ENCODE measurements at regions not wholly inside any gene's neighbourhood (a gene's known extent, or its start where the extent isn't known, plus 50 kb on each side); places are given as distances from the start of the nearest gene placed in this dataset.

DNA sequence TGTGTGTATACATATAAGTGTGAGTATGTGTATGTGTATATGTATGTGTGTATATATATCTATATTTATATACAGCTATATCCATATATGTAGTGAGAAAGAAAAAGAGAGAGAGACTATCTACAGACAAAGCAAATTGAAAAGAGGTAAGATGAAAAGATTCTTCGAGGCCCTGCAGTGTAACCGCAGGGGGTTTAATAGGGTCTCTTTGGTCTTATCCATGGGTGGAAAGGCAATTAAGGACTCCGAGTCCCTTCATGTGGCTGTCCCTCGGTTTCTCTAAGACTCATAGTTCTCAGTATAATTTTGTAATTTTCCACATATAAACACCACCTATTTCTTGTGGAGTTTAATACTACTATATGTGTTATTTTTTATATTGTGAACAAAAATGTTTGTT lies 50.6 kb upstream of the JAZF1 start:
- no peak for DNase-seq

- no peak for DNase-seq
Measured at GRCh38 chr7:28236560-28236959, 56.0 kb upstream of the JAZF1 start.

DNA sequence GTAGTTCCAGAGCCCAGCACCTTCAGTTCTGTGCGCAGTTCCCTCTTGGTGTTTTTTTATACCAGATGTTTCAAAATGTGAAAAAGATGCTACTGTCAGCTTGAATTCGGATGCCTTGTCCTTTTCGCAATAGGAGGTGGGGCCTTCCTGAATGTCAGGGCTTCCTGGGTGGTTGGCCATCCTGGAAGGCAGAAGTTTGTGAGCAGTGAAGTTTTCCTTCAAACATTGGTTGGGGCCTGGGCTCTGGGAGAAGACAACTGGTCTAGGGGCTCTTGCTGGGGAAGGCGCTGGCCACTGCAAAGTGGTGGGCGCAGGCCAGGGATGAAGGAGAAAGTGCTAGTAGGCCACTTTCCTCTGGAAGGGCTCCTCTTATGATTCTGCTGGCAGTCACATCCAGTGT lies 56.8 kb upstream of the JAZF1 start:
- no peak for DNase-seq

- no peak for DNase-seq
Measured at GRCh38 chr7:28239823-28240204, 59.2 kb upstream of the JAZF1 start.

- DNase-seq = no peak
Measured at GRCh38 chr7:28240481-28240880, 59.9 kb upstream of the JAZF1 start.

GRCh38 chr7:28243861-28244260 lies 63.3 kb upstream of the JAZF1 start:
- no peak for DNase-seq

DNA sequence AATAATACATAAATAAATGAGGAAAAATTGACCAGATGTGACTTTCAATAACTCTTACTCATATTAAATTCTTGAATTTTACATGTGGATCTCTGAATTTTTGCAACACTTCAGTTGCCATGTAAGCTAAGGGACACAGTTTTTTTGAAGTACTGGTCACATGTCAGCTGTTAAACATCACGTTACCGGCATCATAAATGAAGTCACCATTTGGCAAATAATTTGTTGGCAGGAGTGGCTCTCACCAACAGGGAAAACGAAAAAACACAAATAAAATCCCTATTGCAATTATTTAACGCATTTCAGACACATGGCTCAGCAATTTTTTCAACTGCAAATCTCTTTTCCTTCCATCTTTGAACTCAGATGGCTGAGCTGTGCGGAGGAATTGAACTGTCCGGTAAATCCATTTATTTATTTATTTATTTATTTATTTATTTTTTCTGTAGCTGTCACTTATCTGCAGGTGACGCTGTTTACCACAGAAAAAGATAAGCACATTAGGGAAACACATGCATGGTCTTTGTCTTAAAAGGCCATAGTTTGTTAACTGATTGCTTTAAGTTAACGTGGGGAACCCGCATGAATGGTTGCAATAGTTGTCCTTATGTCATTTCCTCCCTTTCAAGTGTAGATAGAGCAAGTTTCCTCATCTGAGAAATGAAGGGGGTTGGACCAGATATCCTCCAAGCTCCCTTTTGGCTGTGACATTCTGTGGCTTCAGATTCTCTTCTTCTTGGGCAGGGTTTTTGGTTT lies 64.7 kb upstream of the JAZF1 start:
- no peak for DNase-seq

GRCh38 chr7:28246921-28247461 lies 66.4 kb upstream of the JAZF1 start:
- DNase-seq = no peak

GRCh38 chr7:28258240-28258639 lies 77.6 kb upstream of the JAZF1 start:
- DNase-seq = no peak

GRCh38 chr7:28260969-28261368 lies 80.4 kb upstream of the JAZF1 start:
- no peak for DNase-seq

DNA sequence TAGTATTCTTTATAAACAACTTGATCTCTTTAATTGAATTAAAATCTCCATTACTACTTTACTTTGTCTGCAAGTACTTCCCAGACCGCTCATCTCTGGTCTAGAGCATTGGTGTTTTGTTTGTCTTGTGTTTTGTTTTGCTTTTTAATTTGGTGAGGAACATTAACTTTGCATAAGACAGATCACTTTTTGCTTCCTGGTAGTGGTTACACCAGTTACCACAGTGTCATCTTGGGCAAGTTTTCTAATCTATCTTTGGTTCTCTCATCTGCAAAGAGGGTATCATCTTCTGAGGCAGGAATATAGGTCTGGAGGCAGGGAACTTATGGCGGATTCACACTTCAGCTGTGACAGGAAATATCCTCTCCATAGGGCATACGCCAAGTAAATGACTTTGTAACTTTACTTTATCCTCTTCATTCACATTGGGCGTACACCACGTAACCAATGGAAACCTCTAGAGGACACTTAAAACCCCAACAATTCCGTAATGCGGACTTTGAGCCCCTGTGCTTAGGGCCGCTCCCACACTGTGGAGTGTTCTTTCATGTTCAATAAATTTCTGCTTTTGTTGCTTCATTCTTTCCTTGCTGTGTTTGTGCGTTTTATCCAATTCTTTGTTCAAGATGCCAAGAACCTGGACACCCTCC lies 83.2 kb upstream of the JAZF1 start:
- DNase-seq = no peak

DNA sequence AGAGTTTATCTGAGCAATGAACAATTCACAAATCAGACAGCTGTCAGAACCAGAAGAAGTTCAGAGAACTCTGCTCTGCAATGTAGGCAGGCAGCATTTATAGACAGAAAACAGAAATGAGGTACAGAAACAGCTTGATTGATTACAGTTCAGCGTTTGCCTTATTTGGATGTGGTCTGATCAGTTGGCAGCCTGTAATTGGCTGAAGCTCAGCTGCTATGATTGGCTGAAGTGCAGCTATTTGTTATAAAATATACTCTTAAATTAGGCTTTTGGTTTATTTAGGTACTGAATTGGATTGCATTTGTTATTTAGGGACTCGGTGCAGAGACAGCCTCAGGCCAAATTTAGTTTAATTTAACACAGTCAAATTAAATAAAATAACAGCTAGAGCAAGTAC lies 85.8 kb upstream of the JAZF1 start:
- DNase-seq = no peak

GRCh38 chr7:28267012-28267411 lies 86.4 kb upstream of the JAZF1 start:
- no peak for DNase-seq

DNA sequence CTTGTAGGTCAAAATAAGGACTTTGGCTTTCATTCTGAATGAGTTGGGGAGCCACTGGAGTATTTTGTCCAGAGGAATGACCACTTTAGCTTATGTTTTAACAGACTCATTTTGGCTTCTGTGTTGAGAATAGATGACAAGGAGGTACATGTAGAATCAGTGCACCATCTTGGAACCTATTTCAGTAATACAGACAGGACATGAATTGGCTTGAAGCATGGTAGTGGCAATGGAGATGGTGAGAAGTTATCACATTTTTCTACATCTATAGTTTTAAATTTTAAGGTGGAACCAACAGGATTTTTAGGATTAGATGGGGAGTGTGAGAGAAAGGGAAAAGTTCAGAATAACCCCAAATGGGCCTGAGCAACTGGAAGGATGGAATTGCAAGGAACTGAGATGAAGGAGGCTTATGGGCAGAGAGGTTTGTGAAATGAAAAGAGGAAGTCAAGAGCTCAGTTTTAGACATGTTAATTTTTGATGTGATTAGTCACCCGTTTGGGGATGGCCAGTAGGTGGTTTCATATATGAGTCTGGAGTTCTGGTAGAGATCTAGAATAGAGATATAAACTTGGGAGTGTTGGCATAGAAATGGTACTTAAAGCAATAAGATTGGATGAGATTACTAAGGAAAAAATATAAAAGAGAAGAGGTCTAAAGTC lies 89.2 kb upstream of the JAZF1 start:
- no peak for DNase-seq

- DNase-seq = no peak
Measured at GRCh38 chr7:28270536-28270935, 89.9 kb upstream of the JAZF1 start.

DNA sequence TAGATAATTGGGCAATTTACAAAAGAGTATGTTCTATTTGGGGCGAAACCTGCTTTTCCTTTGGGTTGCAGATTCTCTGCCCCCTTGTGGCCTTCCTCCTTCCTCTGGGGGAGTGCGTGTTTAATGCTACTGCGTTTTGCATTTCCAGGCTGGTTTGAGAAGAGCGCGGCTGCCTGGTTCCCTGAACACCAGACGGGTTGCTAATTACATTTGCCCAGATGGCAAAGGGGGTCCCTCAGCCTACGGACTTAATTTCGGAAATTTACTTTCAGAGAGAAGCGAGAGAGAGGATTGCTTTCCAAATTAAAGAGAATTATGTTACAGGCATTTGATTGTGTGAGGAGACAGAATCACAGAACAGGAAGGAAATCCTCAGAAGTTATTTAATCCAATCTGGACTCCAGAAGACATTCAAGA lies 91.9 kb upstream of the JAZF1 start:
- DNase-seq = peak in 12 of 14 donors; percentile 1 to 67 (median 16)

DNA sequence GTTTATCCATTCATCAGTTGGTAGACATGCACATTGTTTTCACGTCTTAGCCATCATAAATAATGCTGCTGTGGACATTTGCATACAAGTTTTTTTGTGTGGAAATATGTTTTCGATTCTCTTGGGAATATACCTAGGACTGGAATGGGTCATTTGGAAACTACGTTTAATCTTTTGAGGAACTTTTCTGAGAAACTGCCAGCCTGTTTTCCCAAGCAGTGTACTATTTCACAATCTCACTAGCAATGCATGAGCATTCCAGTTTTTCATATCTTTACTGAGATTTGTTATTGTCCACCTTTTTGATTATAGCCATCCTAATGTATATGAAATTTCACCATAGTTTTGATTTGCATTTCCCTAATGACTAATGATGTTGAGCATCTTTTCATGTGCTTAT lies 95.7 kb upstream of the JAZF1 start:
- no peak for DNase-seq

DNA sequence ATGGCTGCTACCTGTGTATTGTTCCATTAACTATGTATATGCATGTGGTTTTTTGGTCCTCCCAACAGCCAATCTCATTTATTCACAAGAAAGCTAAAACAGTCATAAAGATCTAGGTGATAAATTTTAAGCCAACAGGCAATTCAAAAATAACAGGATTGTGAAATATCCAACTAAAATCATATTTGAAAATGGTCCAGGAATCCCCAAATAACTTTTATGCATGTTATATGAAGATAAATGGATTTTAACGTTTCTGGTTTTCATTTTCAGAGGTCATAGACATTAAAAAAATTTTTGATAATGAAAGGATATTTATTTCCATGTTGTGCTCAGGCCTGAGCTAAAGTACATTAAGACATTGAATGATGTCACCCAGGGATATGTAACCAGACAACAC lies 96.8 kb upstream of the JAZF1 start:
- no peak for DNase-seq

GRCh38 chr7:28277958-28278357 lies 97.4 kb upstream of the JAZF1 start:
- no peak for DNase-seq

DNA sequence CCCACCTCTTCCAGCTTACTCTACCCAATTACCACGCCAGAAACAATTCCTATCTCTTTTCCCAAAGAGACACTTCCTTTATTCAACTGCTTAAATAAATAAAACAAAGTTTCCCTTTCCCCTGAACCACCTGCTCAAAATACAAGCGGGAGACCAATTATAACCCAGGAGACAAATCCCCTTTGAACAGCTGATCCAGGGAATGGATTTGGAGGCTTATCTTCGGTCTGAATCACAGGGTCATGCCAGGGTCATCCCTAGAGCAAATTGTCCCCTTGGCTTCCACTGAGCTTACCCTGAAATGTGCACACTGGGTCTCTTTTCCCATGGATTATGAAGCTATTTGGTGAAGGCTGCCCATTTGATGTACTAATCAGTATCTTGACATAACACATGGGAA lies 99.9 kb upstream of the JAZF1 start:
- DNase-seq = no peak

DNA sequence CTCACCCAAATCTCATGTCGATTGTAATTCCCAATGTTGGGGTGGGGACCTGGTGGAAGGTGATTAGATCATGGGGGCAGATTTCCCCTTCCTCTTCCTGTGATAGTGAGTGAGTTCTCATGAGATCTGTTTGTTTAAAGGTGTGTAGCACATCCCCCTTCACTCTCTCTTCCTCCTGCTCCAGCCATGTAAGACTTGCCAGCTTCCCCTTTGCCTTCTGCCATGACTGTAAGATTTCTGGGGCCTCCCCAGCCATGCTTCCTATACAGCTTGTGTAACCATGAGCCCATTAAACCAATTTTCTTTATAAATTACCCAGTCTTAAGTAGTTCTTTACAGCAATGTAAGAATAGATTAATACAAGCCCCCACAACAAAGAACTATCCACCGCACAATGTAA lies 109.9 kb upstream of the JAZF1 start:
- DNase-seq = no peak

- no peak for DNase-seq
Measured at GRCh38 chr7:28291559-28291958, 111.0 kb upstream of the JAZF1 start.

- no peak for DNase-seq
Measured at GRCh38 chr7:28292834-28293526, 112.4 kb upstream of the JAZF1 start.

Data from C1 segment of cervical spinal cord (tissue), 14 donors.